Glutamatergic neuron (in vitro differentiated cells): ENCODE measurements at regions not wholly inside any gene's neighbourhood (a gene's known extent, or its start where the extent isn't known, plus 50 kb on each side); places are given as distances from the start of the nearest gene placed in this dataset.
A peak's percentile ranks its signal among the peaks of the same experiment; 100 is the strongest.

Experiments
- DNase-seq: peaks from one replicate; pipeline ENCODE4 v3.0.0; 2022
- H3K27ac Mint-ChIP-seq: one replicate; pipeline ENCODE4 v1.8.0; 2020; ENCODE audit warnings: mild to moderate bottlenecking, mixed read lengths, inconsistent platforms; ENCODE audit not compliant: unreplicated experiment
- H3K27me3 Mint-ChIP-seq: one replicate; pipeline ENCODE4 v1.8.0; 2020; ENCODE audit warnings: mild to moderate bottlenecking, moderate library complexity, mixed read lengths, inconsistent platforms; ENCODE audit not compliant: unreplicated experiment
- H3K36me3 Mint-ChIP-seq: one replicate; pipeline ENCODE4 v1.8.0; 2020; ENCODE audit warnings: mild to moderate bottlenecking, mixed read lengths, inconsistent platforms; ENCODE audit not compliant: unreplicated experiment
- H3K4me1 Mint-ChIP-seq: one replicate; pipeline ENCODE4 v1.8.0; 2020; ENCODE audit warnings: mild to moderate bottlenecking, low read depth, mixed read lengths, inconsistent platforms; ENCODE audit not compliant: unreplicated experiment
- H3K4me3 Mint-ChIP-seq: one replicate; pipeline ENCODE4 v1.8.0; 2020; ENCODE audit warnings: mild to moderate bottlenecking, mixed read lengths, inconsistent platforms; ENCODE audit not compliant: unreplicated experiment
- H3K9me3 Mint-ChIP-seq: one replicate; pipeline ENCODE4 v1.8.0; 2020; ENCODE audit warnings: mild to moderate bottlenecking, moderate library complexity, mixed read lengths, inconsistent platforms; ENCODE audit not compliant: unreplicated experiment
- CTCF ChIP-seq: fragments of 200-600 bp; sonication (generic); IDR thresholded peaks from one replicate; pipeline ENCODE4 v1.5.0; 2021; ENCODE audit not compliant: partially characterized antibody, unreplicated experiment

- no peaks in the 10 kb centered on the region for H3K9me3 Mint-ChIP-seq
Measured at GRCh38 chr18:54673936-54674335, 82.9 kb downstream of the DYNAP start.

DNA sequence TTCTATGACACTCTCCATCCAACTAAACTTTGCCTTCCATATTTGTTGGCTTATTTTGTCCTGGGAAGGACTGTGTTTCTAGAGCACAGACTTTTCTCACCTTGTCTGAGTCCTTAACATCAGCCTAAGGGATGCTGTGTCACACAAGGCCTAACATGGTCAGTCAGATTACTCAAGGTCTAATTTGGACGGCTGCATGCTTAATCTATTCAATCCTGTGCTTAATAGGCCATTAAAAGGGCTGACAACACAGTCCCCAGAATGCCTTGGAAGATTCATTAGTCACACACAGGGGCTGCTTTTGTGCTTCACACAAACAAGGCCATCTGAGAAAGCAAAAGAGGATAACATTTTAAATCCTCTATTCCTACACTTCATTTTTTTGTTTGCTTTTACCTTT lies 84.0 kb downstream of the DYNAP start:
- Mint-ChIP-seq H3K36me3 (no peaks in the 10 kb centered on the region), H3K9me3 (no peaks in the 10 kb centered on the region), H3K27ac (peak overlapping the region; percentile 43), H3K4me1 (no peaks in the 10 kb centered on the region), H3K27me3 (no peaks in the 10 kb centered on the region), H3K4me3 (no peak overlapping the region)
- DNase-seq = no peak
- TF ChIP-seq CTCF = no peak

More at GRCh38 chr18:54673936-54674335, 82.9 kb downstream of the DYNAP start:
- no peak for DNase-seq
- H3K36me3 Mint-ChIP-seq = no peaks in the 10 kb centered on the region
- H3K27ac Mint-ChIP-seq = no peak overlapping the region
- no peaks in the 10 kb centered on the region for H3K4me1 Mint-ChIP-seq
- H3K27me3 Mint-ChIP-seq = no peaks in the 10 kb centered on the region
- TF ChIP-seq CTCF = no peak
- no peak overlapping the region for H3K4me3 Mint-ChIP-seq

DNA sequence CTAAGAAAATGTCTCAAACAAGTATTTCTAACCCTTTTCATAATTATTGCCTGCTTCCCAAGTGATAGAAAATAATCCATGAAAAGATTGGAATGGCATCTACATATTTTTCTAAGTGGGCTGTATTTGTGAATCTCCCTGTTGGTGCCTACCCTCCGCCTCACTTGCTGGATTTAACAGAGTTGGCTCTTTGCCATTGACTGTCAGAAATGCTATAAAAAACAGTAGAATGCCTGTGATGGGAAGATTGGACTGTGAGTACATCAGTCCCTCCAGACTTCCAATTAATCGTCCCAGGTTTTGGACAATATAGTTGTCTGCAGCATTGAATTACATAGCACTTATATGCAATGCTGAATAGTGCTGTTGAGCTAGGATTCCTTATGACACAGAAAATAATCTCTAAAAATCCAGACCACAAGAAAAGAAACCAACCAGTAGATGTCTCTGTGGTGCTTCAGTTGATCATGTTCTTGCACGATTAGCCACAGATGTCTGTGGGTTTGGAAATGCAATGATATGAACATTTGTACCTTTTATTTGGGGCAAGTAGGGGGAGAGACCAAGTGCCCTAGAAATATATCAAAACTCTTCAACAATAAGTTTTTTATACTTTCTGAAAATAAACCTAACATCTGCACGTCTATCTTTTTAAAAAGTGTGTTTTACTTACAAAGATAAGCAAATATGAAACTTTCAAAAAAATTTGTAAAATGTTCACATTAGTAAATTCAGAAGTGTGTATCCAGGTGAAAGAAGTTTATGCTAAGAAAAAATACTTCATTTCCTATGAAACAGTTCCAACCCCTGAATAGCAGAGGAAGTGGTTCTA lies 88.5 kb downstream of the DYNAP start:
- Mint-ChIP-seq H3K27ac (no peak overlapping the region), H3K9me3 (no peaks in the 10 kb centered on the region), H3K4me3 (no peak overlapping the region), H3K27me3 (no peaks in the 10 kb centered on the region), H3K4me1 (no peaks in the 10 kb centered on the region), H3K36me3 (no peaks in the 10 kb centered on the region)
- no peak for TF ChIP-seq CTCF
- no peak for DNase-seq

DNA sequence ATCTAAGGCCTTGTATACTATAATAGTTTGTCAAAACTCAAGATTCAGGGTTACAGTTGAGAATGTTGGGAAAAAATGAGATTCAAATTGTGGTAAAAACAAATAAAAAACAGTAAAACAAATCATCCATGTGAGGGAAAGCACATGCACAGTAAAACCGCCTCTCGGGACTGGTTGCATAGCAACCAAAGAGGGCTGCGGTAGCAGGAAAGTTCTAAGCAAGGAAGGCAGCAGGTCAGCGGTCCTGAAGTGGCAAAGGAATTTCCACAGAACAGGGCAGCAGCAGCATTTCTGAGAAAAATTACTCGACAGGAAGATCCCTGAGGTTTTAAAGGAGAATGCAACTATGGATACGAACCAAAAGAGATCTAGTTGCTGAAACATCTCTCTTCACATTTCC lies 93.7 kb downstream of the DYNAP start:
- no peaks in the 10 kb centered on the region for H3K27me3 Mint-ChIP-seq
- no peaks in the 10 kb centered on the region for H3K9me3 Mint-ChIP-seq
- no peaks in the 10 kb centered on the region for H3K36me3 Mint-ChIP-seq
- peak; percentile 38 for DNase-seq
- H3K4me3 Mint-ChIP-seq = no peak overlapping the region
- no peaks in the 10 kb centered on the region for H3K4me1 Mint-ChIP-seq
- TF ChIP-seq CTCF = no peak
- no peak overlapping the region for H3K27ac Mint-ChIP-seq

GRCh38 chr18:54689319-54689718 lies 98.3 kb downstream of the DYNAP start:
- Mint-ChIP-seq H3K9me3 (no peaks in the 10 kb centered on the region), H3K4me1 (no peaks in the 10 kb centered on the region), H3K27me3 (no peaks in the 10 kb centered on the region), H3K4me3 (no peak overlapping the region), H3K36me3 (no peaks in the 10 kb centered on the region), H3K27ac (no peak overlapping the region)
- DNase-seq = no peak
- no peak for TF ChIP-seq CTCF
